ENCODE measurements at regions not wholly inside any gene's neighbourhood (a gene's known extent, or its start where the extent isn't known, plus 50 kb on each side); places are given as distances from the start of the nearest gene placed in this dataset.

- Mint-ChIP-seq H3K36me3 (no peaks in the 10 kb centered on the region), H3K27me3 (ENCODE audit: low read depth) (no peaks in the 10 kb centered on the region), H3K27ac (no peak overlapping the region), H3K4me1 (peaks cover 17% of the 10 kb centered on the region), H3K9me3 (0 out of 2 replicates have a peak, but pooled peaks cover 3% of the 10 kb centered on the region), H3K4me3 (no peak overlapping the region)
- DNase-seq (ENCODE audit: low spot score), result no peak
- TF ChIP-seq ZNF671 (CRISPR knock-in tag; IDR thresholded peaks at IDR 0.05) (no peak), ZBTB21 (CRISPR knock-in tag; IDR thresholded peaks at IDR 0.05; ENCODE audit: borderline replicate concordance) (no peak), CBFB (CRISPR knock-in tag; IDR thresholded peaks at IDR 0.05; ENCODE audit: low read depth) (no peak), NFATC4 (CRISPR knock-in tag; IDR thresholded peaks at IDR 0.05) (no peak), OVOL2 (CRISPR knock-in tag; IDR thresholded peaks at IDR 0.05; ENCODE audit: borderline replicate concordance) (no peak), MYBL2 (CRISPR knock-in tag; IDR thresholded peaks at IDR 0.05) (no peak), KAT7 (CRISPR knock-in tag; IDR thresholded peaks at IDR 0.05; ENCODE audit: borderline replicate concordance) (no peak), TP53 (CRISPR knock-in tag; IDR thresholded peaks at IDR 0.05) (no peak), ATF1 (CRISPR knock-in tag; IDR thresholded peaks at IDR 0.05) (no peak), GRHL2 (CRISPR knock-in tag; IDR thresholded peaks at IDR 0.05; ENCODE audit: insufficient replicate concordance, severe bottlenecking) (no peak), IRF2 (CRISPR knock-in tag; IDR thresholded peaks at IDR 0.05; ENCODE audit: borderline replicate concordance, low read depth) (no peak), USF1 (CRISPR knock-in tag; IDR thresholded peaks at IDR 0.05) (no peak), ERG (CRISPR knock-in tag; IDR thresholded peaks at IDR 0.05) (no peak), CTCF (IDR thresholded peaks at IDR 0.05) (no peak)
- ChIA-PET POLR2A (no interaction called here), CTCF (no interaction called here)
- ATAC-seq, result no peak
These were observed 265.0 kb downstream of the KIF4B start for GRCh38 chr5:155278532-155278931.

- H3K36me3 Mint-ChIP-seq, result no peaks in the 10 kb centered on the region
- ATAC-seq, result no peak; the same call in 1 of the 2 replicates
- CTCF ChIA-PET, result no interaction called here
- no peak overlapping the region for H3K4me3 Mint-ChIP-seq
- DNase-seq (ENCODE audit: low spot score), result no peak
- H3K27ac Mint-ChIP-seq, result no peak overlapping the region
- H3K4me1 Mint-ChIP-seq, result peaks cover 13% of the 10 kb centered on the region
- no peaks in the 10 kb centered on the region for H3K9me3 Mint-ChIP-seq
- H3K27me3 Mint-ChIP-seq (ENCODE audit: low read depth), result no peaks in the 10 kb centered on the region
- POLR2A ChIA-PET, result no interaction called here
- TF ChIP-seq NR1H2 (CRISPR knock-in tag; IDR thresholded peaks at IDR 0.05) (no peak), PREB (CRISPR knock-in tag; IDR thresholded peaks at IDR 0.05; ENCODE audit: borderline replicate concordance) (no peak), MXD4 (CRISPR knock-in tag; IDR thresholded peaks at IDR 0.05; ENCODE audit: borderline replicate concordance) (no peak), ATF3 (CRISPR knock-in tag; conservative IDR thresholded peaks at IDR 0.05) (no peak), ZNF263 (CRISPR knock-in tag; IDR thresholded peaks at IDR 0.05; ENCODE audit: low read depth) (no peak), SP1 (CRISPR knock-in tag; conservative IDR thresholded peaks at IDR 0.05) (no peak), GABPB1 (CRISPR knock-in tag; IDR thresholded peaks at IDR 0.05) (no peak), FOXJ3 (CRISPR knock-in tag; IDR thresholded peaks at IDR 0.05; ENCODE audit: borderline replicate concordance) (no peak), ATF1 (CRISPR knock-in tag; IDR thresholded peaks at IDR 0.05) (no peak), ZNF232 (CRISPR knock-in tag; IDR thresholded peaks at IDR 0.05) (no peak), HMGXB4 (CRISPR knock-in tag; IDR thresholded peaks at IDR 0.05) (no peak), JAZF1 (CRISPR knock-in tag; IDR thresholded peaks at IDR 0.05) (no peak), CREB1 (CRISPR knock-in tag; IDR thresholded peaks at IDR 0.05) (no peak), ZSCAN18 (CRISPR knock-in tag; IDR thresholded peaks at IDR 0.05) (no peak), MLX (CRISPR knock-in tag; IDR thresholded peaks at IDR 0.05) (no peak)
These were observed 269.1 kb downstream of the KIF4B start for GRCh38 chr5:155282503-155283107.
